Gastroesophageal sphincter (tissue), 3 donors: ENCODE measurements at regions not wholly inside any gene's neighbourhood (a gene's known extent, or its start where the extent isn't known, plus 50 kb on each side); places are given as distances from the start of the nearest gene placed in this dataset.
"Not testable (repeated sequence)": the region's sequence is repeated elsewhere in the genome, so short reads cannot be mapped to it uniquely, and the experiment has no call there.

Experiments used
- CTCF ChIP-seq, 4 experiments: fragments of 200-600 bp in 2 of 4; fragments of 450-650 bp in 2 of 4; sonication (generic) in 1 of 4; IDR thresholded peaks; one replicate each; pipeline ENCODE4 v1.5.1; 2017 to 2019; ENCODE audit warnings: antibody characterized with exemption in 4 of 4, mild to moderate bottlenecking in 2 of 4, moderate library complexity in 2 of 4
- POLR2A ChIP-seq, 2 donors: fragments of 450-650 bp; IDR thresholded peaks; one replicate each; pipeline ENCODE4 v1.6.1; 2017; ENCODE audit warnings: antibody characterized with exemption in 2 of 2, mild to moderate bottlenecking in 2 of 2, moderate library complexity in 1 of 2

- TF ChIP-seq CTCF (IDR thresholded peaks at IDR 0.05): peak in 1 of 4 experiments; percentile 25
- TF ChIP-seq POLR2A (IDR thresholded peaks at IDR 0.05): not testable (repeated sequence)
Observed at GRCh38 chr20:29519610-29520241, 1737.7 kb upstream of the DEFB115 start.
